Panc1 (cell line): ENCODE measurements at regions not wholly inside any gene's neighbourhood (a gene's known extent, or its start where the extent isn't known, plus 50 kb on each side); places are given as distances from the start of the nearest gene placed in this dataset.

Experiments used
- ATAC-seq: fragments of 200-7000 bp; cut with Tn5 transposase; 2 replicates; pipeline ENCODE4 v1.9.1; 2020; ENCODE audit warnings: mild to moderate bottlenecking, moderate library complexity
- BruUV-seq: library from RNA; stranded (reverse); fragments of 400-500 nt; replicated peaks from 2 replicates; lab custom pipeline; 2021; lab: Mats Ljungman, UMichigan
- CTCF ChIA-PET: fragments of 300-600 bp; sonication (Branson Sonifier 250); formaldehyde crosslinking; loops from one replicate; lab custom pipeline; 2022; ENCODE audit warnings: antibody characterized with exemption; lab: Charles Lee
- POLR2A ChIA-PET: fragments of 300-600 bp; sonication (Branson Sonifier 250); formaldehyde crosslinking; loops from one replicate; lab custom pipeline; 2022; ENCODE audit warnings: antibody characterized with exemption; lab: Charles Lee
- DNase-seq: peaks from one replicate; pipeline ENCODE4 v3.0.0-alpha.2; 2010; ENCODE audit warnings: low read depth, low spot score
- H3K27ac ChIP-seq: 2 replicates; pipeline ENCODE4 v1.5.1; 2011; ENCODE audit warnings: mild to moderate bottlenecking, low read length, inconsistent platforms
- H3K27me3 ChIP-seq: fragments of 200-500 bp; sonication (Bioruptor generic); 2 replicates; pipeline ENCODE4 v1.6.0; 2014; ENCODE audit warnings: low read length, inconsistent platforms; ENCODE audit not compliant: control insufficient read depth, insufficient read depth
- H3K36me3 ChIP-seq: fragments of 200-500 bp; sonication (Bioruptor generic); 2 replicates; pipeline ENCODE4 v1.5.1; 2014; ENCODE audit warnings: inconsistent platforms, mild to moderate bottlenecking, low read length, moderate library complexity; ENCODE audit not compliant: control insufficient read depth, insufficient read depth
- H3K4me1 ChIP-seq: 2 replicates; pipeline ENCODE4 v1.5.1; 2011; ENCODE audit warnings: inconsistent platforms, mild to moderate bottlenecking, low read length, moderate library complexity; ENCODE audit not compliant: control insufficient read depth, insufficient read depth
- H3K4me3 ChIP-seq, 2 experiments: 2 replicates each; pipeline ENCODE4 v1.5.1; 2011 to 2012; ENCODE audit warnings: low read depth in 2 of 2, low read length in 2 of 2, mild to moderate bottlenecking in 2 of 2, inconsistent platforms in 1 of 2, moderate library complexity in 1 of 2
- H3K9me3 ChIP-seq: fragments of 200-500 bp; sonication (Bioruptor generic); 2 replicates; pipeline ENCODE4 v1.5.1; 2014; ENCODE audit warnings: low read depth, mild to moderate bottlenecking, inconsistent platforms, low read length, moderate library complexity; ENCODE audit not compliant: control insufficient read depth, insufficient read depth
- POLR2AphosphoS5 ChIP-seq: IDR thresholded peaks from 2 replicates; pipeline ENCODE4 v1.6.1; 2012; ENCODE audit warnings: mild to moderate bottlenecking, low read depth, low read length, moderate library complexity
- SIN3A ChIP-seq: IDR thresholded peaks from 2 replicates; pipeline ENCODE4 v1.6.1; 2012; ENCODE audit warnings: low read depth, mild to moderate bottlenecking, low read length, moderate library complexity, borderline replicate concordance; ENCODE audit not compliant: insufficient read depth
- TCF7L2 ChIP-seq: IDR thresholded peaks from 2 replicates; pipeline ENCODE4 v1.6.1; 2011; ENCODE audit warnings: mild to moderate bottlenecking, low read depth, low read length, inconsistent platforms
- in situ Hi-C: cut with HindIII; loops from 2 replicates; pipeline ENCODE4 v1.10.0; 2016; ENCODE audit warnings: low sequenced_read_pairs, low pct_unique_long_range_greater_than_20kb
- intact Hi-C: fragments of 100-400 bp; cut with micrococcal nuclease; formaldehyde crosslinking; loops from one replicate; pipeline ENCODE4 v1.10.0; 2022; ENCODE audit not compliant: unreplicated experiment
- TF ChIP-seq, protein P1 (sequence below), 2 experiments: IDR thresholded peaks; 2 replicates each; pipeline ENCODE4 v1.6.1; 2011 to 2012; ENCODE audit warnings: low read depth in 2 of 2, control low read depth in 1 of 2, low read length in 1 of 2, mild to moderate bottlenecking in 1 of 2, moderate library complexity in 1 of 2; ENCODE audit not compliant: insufficient read depth in 1 of 2
- TF ChIP-seq, protein P2 (sequence below): fragments of 450-650 bp; IDR thresholded peaks from 2 replicates; pipeline ENCODE4 v1.5.1; 2017; ENCODE audit warnings: mild to moderate bottlenecking

- no TSS peak for BruUV-seq
- DNase-seq (no peak), ATAC-seq (no peak)
- Histone ChIP-seq H3K4me1 (no peaks in the 10 kb centered on the region), H3K9me3 (no peaks in the 10 kb centered on the region), H3K4me3 (no peak overlapping the region), H3K36me3 (no peaks in the 10 kb centered on the region), H3K27ac (no peak overlapping the region), H3K27me3 (peaks cover 3% of the 10 kb centered on the region; the same call in 1 of the 2 replicates)
- ChIA-PET CTCF (no interaction called here), POLR2A (no interaction called here)
- TF ChIP-seq SIN3A (no peak), TCF7L2 (no peak), POLR2AphosphoS5 (no peak)
- TF ChIP-seq, protein P1, sequence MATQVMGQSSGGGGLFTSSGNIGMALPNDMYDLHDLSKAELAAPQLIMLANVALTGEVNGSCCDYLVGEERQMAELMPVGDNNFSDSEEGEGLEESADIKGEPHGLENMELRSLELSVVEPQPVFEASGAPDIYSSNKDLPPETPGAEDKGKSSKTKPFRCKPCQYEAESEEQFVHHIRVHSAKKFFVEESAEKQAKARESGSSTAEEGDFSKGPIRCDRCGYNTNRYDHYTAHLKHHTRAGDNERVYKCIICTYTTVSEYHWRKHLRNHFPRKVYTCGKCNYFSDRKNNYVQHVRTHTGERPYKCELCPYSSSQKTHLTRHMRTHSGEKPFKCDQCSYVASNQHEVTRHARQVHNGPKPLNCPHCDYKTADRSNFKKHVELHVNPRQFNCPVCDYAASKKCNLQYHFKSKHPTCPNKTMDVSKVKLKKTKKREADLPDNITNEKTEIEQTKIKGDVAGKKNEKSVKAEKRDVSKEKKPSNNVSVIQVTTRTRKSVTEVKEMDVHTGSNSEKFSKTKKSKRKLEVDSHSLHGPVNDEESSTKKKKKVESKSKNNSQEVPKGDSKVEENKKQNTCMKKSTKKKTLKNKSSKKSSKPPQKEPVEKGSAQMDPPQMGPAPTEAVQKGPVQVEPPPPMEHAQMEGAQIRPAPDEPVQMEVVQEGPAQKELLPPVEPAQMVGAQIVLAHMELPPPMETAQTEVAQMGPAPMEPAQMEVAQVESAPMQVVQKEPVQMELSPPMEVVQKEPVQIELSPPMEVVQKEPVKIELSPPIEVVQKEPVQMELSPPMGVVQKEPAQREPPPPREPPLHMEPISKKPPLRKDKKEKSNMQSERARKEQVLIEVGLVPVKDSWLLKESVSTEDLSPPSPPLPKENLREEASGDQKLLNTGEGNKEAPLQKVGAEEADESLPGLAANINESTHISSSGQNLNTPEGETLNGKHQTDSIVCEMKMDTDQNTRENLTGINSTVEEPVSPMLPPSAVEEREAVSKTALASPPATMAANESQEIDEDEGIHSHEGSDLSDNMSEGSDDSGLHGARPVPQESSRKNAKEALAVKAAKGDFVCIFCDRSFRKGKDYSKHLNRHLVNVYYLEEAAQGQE (IDR thresholded peaks at IDR 0.05; ENCODE audit: insufficient read depth in 1 of 2, low read depth in 2 of 2, low read length in 1 of 2): no peak
- TF ChIP-seq, protein P2, sequence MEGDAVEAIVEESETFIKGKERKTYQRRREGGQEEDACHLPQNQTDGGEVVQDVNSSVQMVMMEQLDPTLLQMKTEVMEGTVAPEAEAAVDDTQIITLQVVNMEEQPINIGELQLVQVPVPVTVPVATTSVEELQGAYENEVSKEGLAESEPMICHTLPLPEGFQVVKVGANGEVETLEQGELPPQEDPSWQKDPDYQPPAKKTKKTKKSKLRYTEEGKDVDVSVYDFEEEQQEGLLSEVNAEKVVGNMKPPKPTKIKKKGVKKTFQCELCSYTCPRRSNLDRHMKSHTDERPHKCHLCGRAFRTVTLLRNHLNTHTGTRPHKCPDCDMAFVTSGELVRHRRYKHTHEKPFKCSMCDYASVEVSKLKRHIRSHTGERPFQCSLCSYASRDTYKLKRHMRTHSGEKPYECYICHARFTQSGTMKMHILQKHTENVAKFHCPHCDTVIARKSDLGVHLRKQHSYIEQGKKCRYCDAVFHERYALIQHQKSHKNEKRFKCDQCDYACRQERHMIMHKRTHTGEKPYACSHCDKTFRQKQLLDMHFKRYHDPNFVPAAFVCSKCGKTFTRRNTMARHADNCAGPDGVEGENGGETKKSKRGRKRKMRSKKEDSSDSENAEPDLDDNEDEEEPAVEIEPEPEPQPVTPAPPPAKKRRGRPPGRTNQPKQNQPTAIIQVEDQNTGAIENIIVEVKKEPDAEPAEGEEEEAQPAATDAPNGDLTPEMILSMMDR: no peak
- in situ Hi-C loops (no loop called here), intact Hi-C loops (no loop called here)
Measured at GRCh38 chr1:38677756-38678155, 181.8 kb downstream of the RRAGC start.

GRCh38 chr1:38677311-38677710 is 182.3 kb downstream of the RRAGC start:
- Histone ChIP-seq H3K4me3 (no peak overlapping the region), H3K27ac (no peak overlapping the region), H3K27me3 (peaks cover 6% of the 10 kb centered on the region; the same call in 1 of the 2 replicates), H3K4me1 (no peaks in the 10 kb centered on the region), H3K9me3 (no peaks in the 10 kb centered on the region), H3K36me3 (no peaks in the 10 kb centered on the region)
- DNase-seq (no peak), ATAC-seq (no peak)
- intact Hi-C loops (no loop called here), in situ Hi-C loops (no loop called here)
- CTCF ChIA-PET: no interaction called here
- no TSS peak for BruUV-seq
- TF ChIP-seq, protein P2: no peak
- TF ChIP-seq, protein P1 (IDR thresholded peaks at IDR 0.05; ENCODE audit: insufficient read depth in 1 of 2, low read depth in 2 of 2, low read length in 1 of 2): no peak
- TF ChIP-seq SIN3A (no peak), POLR2AphosphoS5 (no peak), TCF7L2 (no peak)
- POLR2A ChIA-PET: no interaction called here
